Upper lobe of right lung (tissue), 1 donor: ENCODE measurements at regions not wholly inside any gene's neighbourhood (a gene's known extent, or its start where the extent isn't known, plus 50 kb on each side); places are given as distances from the start of the nearest gene placed in this dataset.
"Not testable (repeated sequence)": the region's sequence is repeated elsewhere in the genome, so short reads cannot be mapped to it uniquely, and the experiment has no call there.

Source experiments
- ATAC-seq: fragments of 200-7000 bp; cut with Tn5 transposase; one replicate; pipeline ENCODE4 v1.9.1; 2020; ENCODE audit warnings: mild to moderate bottlenecking, moderate library complexity
- DNase-seq: peaks from one replicate; pipeline ENCODE4 v3.0.0-alpha.2; 2020
- H3K27ac ChIP-seq: fragments of 200-600 bp; one replicate; pipeline ENCODE4 v1.8.0; 2022
- H3K27me3 ChIP-seq: fragments of 200-600 bp; one replicate; pipeline ENCODE4 v1.8.0; 2022; ENCODE audit warnings: mild to moderate bottlenecking
- H3K36me3 ChIP-seq: fragments of 200-600 bp; one replicate; pipeline ENCODE4 v1.8.0; 2022
- H3K4me1 ChIP-seq: fragments of 200-600 bp; one replicate; pipeline ENCODE4 v1.8.0; 2022
- H3K4me3 ChIP-seq: fragments of 200-600 bp; one replicate; pipeline ENCODE4 v1.8.0; 2022; ENCODE audit warnings: mild to moderate bottlenecking
- H3K9me3 ChIP-seq: fragments of 200-600 bp; one replicate; pipeline ENCODE4 v1.8.0; 2022
- CTCF ChIP-seq: fragments of 200-600 bp; IDR thresholded peaks from one replicate; pipeline ENCODE4 v1.8.0; 2022; ENCODE audit warnings: antibody characterized with exemption
- intact Hi-C: fragments of 100-400 bp; cut with DNase I; formaldehyde crosslinking; loops from one replicate; pipeline ENCODE4 v1.11.0; 2022
- donor health status: DM: no; HTN: yes; CAD: no; lungs with severe emphysema.

- DNase-seq = no peak
- no peaks in the 10 kb centered on the region for H3K9me3 ChIP-seq
- H3K4me1 ChIP-seq = no peaks in the 10 kb centered on the region
- H3K4me3 ChIP-seq = no peak overlapping the region
- intact Hi-C loops = no loop called here
- H3K36me3 ChIP-seq = no peaks in the 10 kb centered on the region
- no peak for ATAC-seq
- no peak for TF ChIP-seq CTCF
- H3K27ac ChIP-seq = no peak overlapping the region
- no peaks in the 10 kb centered on the region for H3K27me3 ChIP-seq
These were observed 294.3 kb upstream of the BOD1L1 start for GRCh38 chr4:13921805-13922204.

GRCh38 chr4:13922459-13922858 is 294.9 kb upstream of the BOD1L1 start:
- ATAC-seq (no peak), DNase-seq (no peak)
- H3K27me3 ChIP-seq = no peaks in the 10 kb centered on the region
- H3K4me3 ChIP-seq = no peak overlapping the region
- no peak overlapping the region for H3K27ac ChIP-seq
- no peak for TF ChIP-seq CTCF
- H3K9me3 ChIP-seq = no peaks in the 10 kb centered on the region
- intact Hi-C loops = no loop called here
- H3K4me1 ChIP-seq = no peaks in the 10 kb centered on the region
- no peaks in the 10 kb centered on the region for H3K36me3 ChIP-seq

GRCh38 chr4:13922873-13923645 is 295.5 kb upstream of the BOD1L1 start:
- Histone ChIP-seq H3K4me1 (no peaks in the 10 kb centered on the region), H3K27ac (no peak overlapping the region), H3K9me3 (no peaks in the 10 kb centered on the region), H3K36me3 (no peaks in the 10 kb centered on the region), H3K27me3 (no peaks in the 10 kb centered on the region), H3K4me3 (no peak overlapping the region)
- ATAC-seq = no peak
- no peak for TF ChIP-seq CTCF
- no peak for DNase-seq
- intact Hi-C loops = no loop called here

- H3K27me3 ChIP-seq, H3K27ac ChIP-seq, H3K4me1 ChIP-seq, H3K9me3 ChIP-seq, DNase-seq, ATAC-seq, intact Hi-C loops, H3K36me3 ChIP-seq, H3K4me3 ChIP-seq: not testable (repeated sequence)
These were observed 297.4 kb upstream of the BOD1L1 start for GRCh38 chr4:13924900-13925299.

- Histone ChIP-seq H3K27ac (no peak overlapping the region), H3K9me3 (no peaks in the 10 kb centered on the region), H3K4me3 (no peak overlapping the region), H3K27me3 (no peaks in the 10 kb centered on the region), H3K4me1 (no peaks in the 10 kb centered on the region), H3K36me3 (no peaks in the 10 kb centered on the region)
- ATAC-seq (no peak), DNase-seq (no peak)
- TF ChIP-seq CTCF = no peak
- intact Hi-C loops = no loop called here
These were observed 300.7 kb upstream of the BOD1L1 start for GRCh38 chr4:13928214-13928613.

- TF ChIP-seq CTCF = no peak
- H3K36me3 ChIP-seq = no peaks in the 10 kb centered on the region
- H3K9me3 ChIP-seq = no peaks in the 10 kb centered on the region
- no peak overlapping the region for H3K4me3 ChIP-seq
- no peaks in the 10 kb centered on the region for H3K27me3 ChIP-seq
- DNase-seq (no peak), ATAC-seq (no peak)
- H3K4me1 ChIP-seq = no peaks in the 10 kb centered on the region
- intact Hi-C loops = no loop called here
- H3K27ac ChIP-seq = no peak overlapping the region
These were observed 302.6 kb upstream of the BOD1L1 start for GRCh38 chr4:13930155-13930554.
